Left colon (tissue), 2 donors: ENCODE measurements at regions not wholly inside any gene's neighbourhood (a gene's known extent, or its start where the extent isn't known, plus 50 kb on each side); places are given as distances from the start of the nearest gene placed in this dataset.
"Not testable (repeated sequence)": the region's sequence is repeated elsewhere in the genome, so short reads cannot be mapped to it uniquely, and the experiment has no call there.

Source experiments
- ATAC-seq: fragments of 200-7000 bp; cut with Tn5 transposase; one replicate; pipeline ENCODE4 v1.9.1; 2020; ENCODE audit warnings: mild to moderate bottlenecking, moderate library complexity
- DNase-seq, 2 donors: peaks; one replicate each; pipeline ENCODE4 v3.0.0-alpha.2; 2020
- intact Hi-C, 2 donors: fragments of 100-400 bp; cut with DNase I in 1 of 2; cut with micrococcal nuclease in 1 of 2; formaldehyde crosslinking; loops; one replicate each; pipeline versions ENCODE4 v1.11.2 to v1.14.0; 2022; cut with DNase I, micrococcal nuclease
- donor health status: DM: no; HTN: no; CAD: no.
- donor health status: DM: yes; HTN: yes; CAD: no.

- ATAC-seq (no peak), DNase-seq (no peak)
- intact Hi-C loops: no loop called here
Measured at GRCh38 chr13:71034018-71034417, 833.0 kb downstream of the DACH1 start.

- no peak for ATAC-seq
- intact Hi-C loops: no loop called here
- no peak for DNase-seq
Measured at GRCh38 chr13:71033026-71033425, 834.0 kb downstream of the DACH1 start.

DNA sequence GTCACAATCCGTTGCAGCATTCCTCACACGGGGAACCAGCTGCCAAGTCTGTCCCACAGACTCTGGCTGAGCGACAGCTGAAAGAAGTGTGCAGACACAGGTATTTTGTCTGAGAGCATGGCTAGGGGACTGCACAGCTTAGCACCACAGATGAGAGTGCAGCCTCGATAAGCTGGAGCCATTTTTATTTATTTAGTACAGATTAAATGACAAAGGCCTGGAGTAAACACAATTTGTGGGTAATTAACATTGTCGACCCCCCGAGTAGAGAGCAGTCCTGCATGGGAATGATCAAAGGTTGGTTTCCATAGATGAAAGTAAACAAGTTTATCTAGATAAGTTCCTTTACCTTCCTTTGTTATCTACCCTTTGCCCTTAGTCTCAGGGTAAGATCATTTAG, 836.2 kb downstream of the DACH1 start:
- peak; percentile 32 for ATAC-seq
- DNase-seq: no peak
- intact Hi-C loops: no loop called here

DNA sequence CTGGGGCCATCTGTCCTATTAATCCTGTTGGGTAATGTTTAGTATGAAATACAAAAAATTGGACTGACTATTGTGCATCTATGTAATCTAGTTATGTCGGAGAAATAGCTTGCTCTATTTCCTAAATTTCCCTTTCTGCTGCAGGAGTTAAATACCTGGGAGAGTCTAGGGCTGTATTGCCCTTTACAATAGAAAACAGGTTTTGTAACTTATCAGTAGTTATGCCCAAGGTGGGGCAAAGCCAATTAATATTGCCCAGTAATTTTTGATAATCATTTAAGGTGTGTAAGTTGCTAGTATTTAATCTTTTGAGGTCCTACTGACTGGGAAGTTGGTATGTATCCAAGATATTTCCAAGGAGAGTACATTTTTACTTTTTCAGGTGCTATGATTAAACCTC, 838.1 kb downstream of the DACH1 start:
- DNase-seq (no peak), ATAC-seq (no peak)
- intact Hi-C loops: no loop called here

GRCh38 chr13:71021825-71022422, 845.1 kb downstream of the DACH1 start:
- ATAC-seq: no peak
- intact Hi-C loops: no loop called here
- no peak for DNase-seq

DNA sequence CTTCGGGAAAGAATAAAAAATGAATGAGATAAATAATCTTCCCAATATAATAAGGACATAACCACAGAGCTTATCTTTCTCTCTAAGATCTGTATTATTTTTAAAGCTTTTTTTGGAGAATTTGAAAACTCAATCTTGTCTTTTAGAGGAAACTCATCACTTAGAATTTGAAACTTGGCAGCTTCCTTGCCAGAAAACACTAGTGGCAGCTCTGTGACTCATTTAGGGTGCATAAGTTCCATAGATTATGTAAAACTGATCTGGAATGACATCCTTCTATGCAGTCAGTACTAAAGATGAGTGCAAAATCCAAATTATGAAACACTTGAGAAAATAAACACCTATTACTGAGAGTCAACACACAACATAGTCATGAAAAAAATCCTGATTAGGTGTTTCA, 848.0 kb downstream of the DACH1 start:
- DNase-seq (no peak), ATAC-seq (no peak)
- intact Hi-C loops: no loop called here

DNA sequence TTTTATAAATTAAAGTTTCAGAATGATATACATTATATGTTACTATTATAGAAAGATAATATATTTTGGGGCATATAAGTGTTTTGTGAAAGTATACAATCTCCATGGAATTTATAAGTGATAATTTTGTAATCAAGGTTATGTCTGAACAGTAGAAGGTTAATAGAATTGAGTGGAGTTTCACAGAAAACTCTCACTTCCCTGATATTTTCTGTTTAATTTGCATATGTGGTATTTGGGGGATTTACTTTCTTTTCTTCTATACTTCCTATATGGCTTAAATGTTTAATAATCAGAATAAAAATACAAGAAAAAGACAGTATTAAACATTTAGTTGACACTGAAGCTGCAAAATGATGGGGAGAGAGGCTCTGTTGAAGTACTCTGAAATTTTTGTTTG, 848.5 kb downstream of the DACH1 start:
- DNase-seq: no peak
- intact Hi-C loops: no loop called here
- ATAC-seq: no peak

GRCh38 chr13:71017607-71018006, 849.4 kb downstream of the DACH1 start:
- ATAC-seq (no peak), DNase-seq (no peak)
- intact Hi-C loops: no loop called here

DNA sequence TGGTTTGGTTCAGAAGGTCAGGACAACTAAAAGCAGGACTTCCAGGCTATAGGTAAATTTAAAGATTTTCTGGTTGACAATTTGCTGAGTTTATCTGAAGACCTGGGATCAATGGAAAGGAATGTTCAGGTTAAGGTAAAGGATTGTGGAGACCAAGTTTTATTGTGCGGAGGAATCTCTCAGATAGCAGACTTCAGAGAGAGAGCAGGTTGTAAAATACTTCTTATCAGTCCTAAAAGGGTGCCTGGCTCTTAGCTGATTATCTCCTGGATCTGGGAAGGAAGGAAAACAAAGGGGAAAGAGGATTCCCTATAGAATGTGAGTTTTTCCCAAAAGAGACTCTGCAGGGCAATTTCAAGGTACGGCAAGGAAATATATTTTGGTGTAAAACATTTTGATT, 851.5 kb downstream of the DACH1 start:
- intact Hi-C loops: no loop called here
- no peak for ATAC-seq
- no peak for DNase-seq

DNA sequence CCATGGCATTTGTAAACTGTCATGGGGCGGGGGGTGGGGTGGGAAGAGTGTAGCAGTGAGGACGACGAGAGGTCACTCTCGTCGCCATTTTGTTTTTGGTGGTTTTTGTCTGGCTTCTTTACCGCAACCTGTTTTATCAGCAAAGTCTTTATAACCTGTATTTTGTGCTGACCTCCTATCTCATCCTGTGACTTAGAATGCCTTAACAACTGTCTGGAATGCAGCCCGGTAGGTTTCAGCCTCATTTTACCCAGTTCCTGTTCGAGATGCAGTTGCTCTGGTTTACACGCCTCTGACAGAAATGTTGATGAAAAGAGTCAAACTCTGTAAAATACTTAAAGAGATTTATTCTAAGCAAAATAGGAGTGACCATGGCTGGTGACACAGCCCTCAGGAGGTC, 852.0 kb downstream of the DACH1 start:
- ATAC-seq (no peak), DNase-seq (no peak)
- intact Hi-C loops: no loop called here

GRCh38 chr13:71005919-71006318, 861.1 kb downstream of the DACH1 start:
- intact Hi-C loops: no loop called here
- DNase-seq (no peak), ATAC-seq (no peak)

DNA sequence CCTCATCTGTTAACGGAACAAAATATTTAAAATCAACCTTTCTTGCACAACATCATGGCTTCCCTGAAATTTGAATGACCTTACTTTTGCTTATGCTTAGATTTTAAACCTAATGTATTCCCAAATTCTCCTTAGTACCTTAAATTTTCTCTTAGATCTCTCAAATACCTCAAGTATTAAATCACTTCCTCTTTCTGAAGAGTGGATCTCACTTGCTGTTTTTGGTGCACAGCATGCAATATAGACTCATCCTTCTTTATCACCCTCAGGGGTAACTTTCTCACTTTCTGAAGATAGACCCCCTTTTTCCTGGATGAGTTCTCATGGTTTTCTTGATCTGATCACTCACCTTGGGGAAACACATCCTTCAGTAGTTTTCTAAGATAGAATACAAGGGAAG, 871.7 kb downstream of the DACH1 start:
- ATAC-seq (no peak), DNase-seq (no peak)
- intact Hi-C loops: no loop called here

DNA sequence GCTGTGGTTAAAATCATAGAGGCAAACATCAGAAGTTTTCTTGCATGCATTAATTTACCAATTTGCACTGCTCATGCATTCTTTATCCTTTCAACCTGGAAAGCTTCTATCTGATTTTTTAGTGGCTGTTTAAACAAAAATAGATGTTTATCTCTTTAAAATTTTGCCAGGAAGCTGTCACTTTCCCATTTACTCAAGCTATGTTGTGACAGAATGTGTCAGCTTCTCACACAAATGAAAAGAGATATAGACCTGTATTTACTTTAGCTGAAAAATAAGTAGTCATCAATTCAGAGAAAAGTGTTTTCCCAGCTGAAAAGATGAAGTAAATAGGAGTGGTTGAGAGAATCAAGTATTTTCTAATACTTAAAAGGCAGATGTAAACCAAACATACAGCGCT, 872.8 kb downstream of the DACH1 start:
- intact Hi-C loops: no loop called here
- DNase-seq (no peak), ATAC-seq (no peak)

DNA sequence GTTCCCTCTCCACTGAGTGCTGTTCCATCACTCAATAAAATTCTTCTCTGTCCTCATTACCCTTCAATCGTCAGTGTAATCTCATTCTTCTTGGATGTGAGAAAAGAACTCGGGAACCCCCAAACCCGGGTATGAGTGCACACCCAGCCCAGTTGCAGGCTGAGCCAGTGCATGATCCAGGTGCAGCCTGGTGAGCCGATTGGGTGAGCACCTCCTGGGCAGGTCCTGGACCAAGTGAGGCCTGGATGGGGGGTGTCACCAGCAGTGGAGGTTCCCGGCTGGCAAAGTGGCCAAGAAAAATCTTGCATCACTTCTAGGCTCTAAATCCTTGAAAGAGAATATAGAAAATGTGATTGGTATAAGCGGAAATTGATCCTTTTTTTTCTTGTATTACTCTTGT, 878.8 kb upstream of the KLHL1 start:
- DNase-seq (no peak), ATAC-seq (no peak)
- intact Hi-C loops: no loop called here

GRCh38 chr13:70985371-70985770, 877.1 kb upstream of the KLHL1 start:
- DNase-seq (no peak), ATAC-seq (no peak)
- intact Hi-C loops: no loop called here

- ATAC-seq, intact Hi-C loops, DNase-seq: not testable (repeated sequence)
Measured at GRCh38 chr13:70981219-70981618, 873.0 kb upstream of the KLHL1 start.

GRCh38 chr13:70969321-70969720, 861.1 kb upstream of the KLHL1 start:
- DNase-seq: no peak
- no peak for ATAC-seq
- intact Hi-C loops: no loop called here

GRCh38 chr13:70967564-70967963, 859.3 kb upstream of the KLHL1 start:
- intact Hi-C loops: no loop called here
- ATAC-seq (no peak), DNase-seq (no peak)

DNA sequence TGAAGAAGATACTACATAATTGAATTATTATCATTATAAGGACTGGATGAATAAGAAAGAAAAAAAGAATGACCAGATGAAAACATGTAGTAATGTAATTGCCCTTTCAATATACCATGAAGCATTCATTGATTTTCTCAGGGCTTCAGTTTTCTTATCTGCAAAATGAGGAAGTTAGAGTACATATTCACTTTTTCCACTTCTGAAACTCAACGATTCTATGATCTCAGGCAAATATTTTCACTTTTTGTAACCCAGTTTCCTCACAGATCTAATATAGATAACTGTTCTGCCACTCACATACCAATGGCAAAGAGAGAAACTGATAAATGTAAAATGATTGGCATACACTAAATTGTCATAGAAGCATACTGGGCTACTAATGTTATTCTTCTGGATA, 856.6 kb upstream of the KLHL1 start:
- DNase-seq (no peak), ATAC-seq (no peak)
- intact Hi-C loops: no loop called here

DNA sequence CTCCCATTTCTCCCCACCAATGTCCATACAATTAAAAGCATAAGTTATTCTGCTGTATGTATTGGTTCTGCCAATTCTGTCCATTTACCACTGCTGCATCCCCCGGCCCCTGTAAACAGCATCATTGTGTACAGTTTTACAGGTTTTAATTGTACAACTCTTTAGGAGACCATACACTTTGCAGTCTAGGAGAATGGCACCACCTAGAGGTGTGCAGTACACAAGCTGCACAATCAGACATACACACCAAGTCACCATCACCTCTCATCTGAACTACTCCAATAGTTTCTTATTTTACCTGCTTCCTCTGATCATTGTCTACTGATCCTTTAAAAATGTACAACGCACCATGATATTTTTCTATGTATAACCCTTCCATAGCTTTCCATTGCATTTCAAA, 855.9 kb upstream of the KLHL1 start:
- intact Hi-C loops: no loop called here
- ATAC-seq: peak; percentile 29
- no peak for DNase-seq

- DNase-seq (no peak), ATAC-seq (no peak)
- intact Hi-C loops: no loop called here
Measured at GRCh38 chr13:70960841-70961443, 852.7 kb upstream of the KLHL1 start.
